Astrocyte (in vitro differentiated cells and primary cell): ENCODE measurements at regions not wholly inside any gene's neighbourhood (a gene's known extent, or its start where the extent isn't known, plus 50 kb on each side); places are given as distances from the start of the nearest gene placed in this dataset.

Source experiments
- CTCF ChIP-seq: IDR thresholded peaks from 2 replicates; pipeline ENCODE4 v1.5.1; 2011; ENCODE audit warnings: low read depth, mild to moderate bottlenecking, inconsistent platforms, low read length, moderate library complexity; ENCODE audit not compliant: insufficient read depth
- EZH2 ChIP-seq: IDR thresholded peaks from 2 replicates; pipeline ENCODE4 v1.6.1; 2012; ENCODE audit warnings: mild to moderate bottlenecking, low read length, inconsistent platforms; ENCODE audit not compliant: insufficient read depth

GRCh38 chr18:78639006-78639950 is 340.3 kb upstream of the SALL3 start:
- no peak for TF ChIP-seq EZH2
- TF ChIP-seq CTCF: no peak
